ENCODE measurements at regions not wholly inside any gene's neighbourhood (a gene's known extent, or its start where the extent isn't known, plus 50 kb on each side); places are given as distances from the start of the nearest gene placed in this dataset.

GRCh38 chr12:14261861-14262260 is 103.6 kb upstream of the ATF7IP start:
- ATAC-seq (ENCODE audit: poor library complexity) = no peak
- no peak overlapping the region for H3K4me3 Mint-ChIP-seq
- H3K4me1 Mint-ChIP-seq (ENCODE audit: low read depth) = peaks cover 41% of the 10 kb centered on the region
- DNase-seq = no peak
- no peaks in the 10 kb centered on the region for H3K27me3 Mint-ChIP-seq
- no peaks in the 10 kb centered on the region for H3K9me3 Mint-ChIP-seq
- Histone ChIP-seq H3K27me3 (ENCODE audit: control insufficient read depth in 1 of 2, insufficient read depth in 2 of 2, low read length in 2 of 2) (no peaks in the 10 kb centered on the region), H3K36me3 (ENCODE audit: insufficient read depth, low read length) (no peaks in the 10 kb centered on the region), H3K4me1 (ENCODE audit: insufficient read depth, low read length) (peaks cover 22% of the 10 kb centered on the region), H3K4me3 (ENCODE audit: low read length) (no peak overlapping the region), H3K9me3 (ENCODE audit: control insufficient read depth in 1 of 2, insufficient read depth in 1 of 2, low read length in 2 of 2) (peaks cover 0 to 20% of the 10 kb centered on the region in 2 experiments), H3K27ac (ENCODE audit: low read depth in 1 of 2, low read length in 2 of 2) (no peak overlapping the region)
- H3K27ac Mint-ChIP-seq = no peak overlapping the region
- ChIA-PET CTCF (no interaction called here), POLR2A (interaction anchor here (0.5 to 1.7 kb wide), 2 partner anchors 103 to 107 kb away, joined by 3 to 5 read pairs; partner anchors contain the start of gene ATF7IP)
- H3K36me3 Mint-ChIP-seq (ENCODE audit: low read depth) = no peaks in the 10 kb centered on the region
- no peak for TF ChIP-seq CTCF (IDR thresholded peaks at IDR 0.05)
- intact Hi-C loops (cut with DNase I, micrococcal nuclease) = no loop called here

GRCh38 chr12:14262771-14263511 is 102.5 kb upstream of the ATF7IP start:
- Histone ChIP-seq H3K4me3 (ENCODE audit: low read length) (no peak overlapping the region), H3K27ac (ENCODE audit: low read depth in 1 of 2, low read length in 2 of 2) (no peak overlapping the region), H3K9me3 (ENCODE audit: control insufficient read depth in 1 of 2, insufficient read depth in 1 of 2, low read length in 2 of 2) (peaks cover 0 to 20% of the 10 kb centered on the region in 2 experiments), H3K36me3 (ENCODE audit: insufficient read depth, low read length) (no peaks in the 10 kb centered on the region), H3K27me3 (ENCODE audit: control insufficient read depth in 1 of 2, insufficient read depth in 2 of 2, low read length in 2 of 2) (no peaks in the 10 kb centered on the region), H3K4me1 (ENCODE audit: insufficient read depth, low read length) (peaks cover 12% of the 10 kb centered on the region)
- DNase-seq = no peak
- TF ChIP-seq CTCF (IDR thresholded peaks at IDR 0.05) = no peak
- no peaks in the 10 kb centered on the region for H3K27me3 Mint-ChIP-seq
- no peak overlapping the region for H3K4me3 Mint-ChIP-seq
- ATAC-seq (ENCODE audit: poor library complexity) = no peak
- H3K4me1 Mint-ChIP-seq (ENCODE audit: low read depth) = peaks cover 31% of the 10 kb centered on the region
- POLR2A ChIA-PET = interaction anchor here (1.0 to 1.7 kb wide), 2 partner anchors 102 to 155 kb away, joined by 5 read pairs; partner anchors contain the start of gene ATF7IP
- CTCF ChIA-PET = no interaction called here
- no peaks in the 10 kb centered on the region for H3K36me3 Mint-ChIP-seq (ENCODE audit: low read depth)
- no peak overlapping the region for H3K27ac Mint-ChIP-seq
- no peaks in the 10 kb centered on the region for H3K9me3 Mint-ChIP-seq
- intact Hi-C loops (cut with DNase I, micrococcal nuclease) = no loop called here

- Histone ChIP-seq H3K36me3 (ENCODE audit: insufficient read depth, low read length) (no peaks in the 10 kb centered on the region), H3K9me3 (ENCODE audit: control insufficient read depth in 1 of 2, insufficient read depth in 1 of 2, low read length in 2 of 2) (peaks cover 0 to 16% of the 10 kb centered on the region in 2 experiments), H3K4me1 (ENCODE audit: insufficient read depth, low read length) (peaks cover 4% of the 10 kb centered on the region), H3K27me3 (ENCODE audit: control insufficient read depth in 1 of 2, insufficient read depth in 2 of 2, low read length in 2 of 2) (no peaks in the 10 kb centered on the region), H3K4me3 (ENCODE audit: low read length) (no peak overlapping the region), H3K27ac (ENCODE audit: low read depth in 1 of 2, low read length in 2 of 2) (no peak overlapping the region)
- intact Hi-C loops (cut with DNase I, micrococcal nuclease) = no loop called here
- ATAC-seq (ENCODE audit: poor library complexity) (no peak), DNase-seq (no peak)
- H3K36me3 Mint-ChIP-seq (ENCODE audit: low read depth) = no peaks in the 10 kb centered on the region
- H3K9me3 Mint-ChIP-seq = no peaks in the 10 kb centered on the region
- peaks cover 23% of the 10 kb centered on the region for H3K4me1 Mint-ChIP-seq (ENCODE audit: low read depth)
- H3K27me3 Mint-ChIP-seq = no peaks in the 10 kb centered on the region
- ChIA-PET POLR2A (interaction anchor here (0.7 to 1.0 kb wide), 3 partner anchors 18 to 154 kb away, joined by 5 to 6 read pairs (median 5); partner anchors contain the start of gene ATF7IP), CTCF (interaction anchor here (0.7 to 0.8 kb wide), 2 partner anchors 10 to 132 kb away, joined by 3 read pairs; no protein-coding TSS in a partner anchor)
- peak overlapping the region; percentile 15 for H3K27ac Mint-ChIP-seq
- no peak overlapping the region for H3K4me3 Mint-ChIP-seq
- TF ChIP-seq CTCF (IDR thresholded peaks at IDR 0.05) = no peak
Measured at GRCh38 chr12:14263742-14264141, 101.7 kb upstream of the ATF7IP start.

Data from CD4-positive, alpha-beta T cell (primary cell).